Hepatocyte (in vitro differentiated cells): ENCODE measurements at regions not wholly inside any gene's neighbourhood (a gene's known extent, or its start where the extent isn't known, plus 50 kb on each side); places are given as distances from the start of the nearest gene placed in this dataset.

Experiments used
- CTCF ChIP-seq: fragments of 200-600 bp; sonication (generic); IDR thresholded peaks from 2 replicates; pipeline ENCODE4 v1.5.1; 2016; ENCODE audit warnings: antibody characterized with exemption, mild to moderate bottlenecking; ENCODE audit not compliant: poor library complexity
- EZH2 ChIP-seq: fragments of 200-600 bp; sonication (generic); IDR thresholded peaks from 2 replicates; pipeline ENCODE4 v1.6.1; 2016; ENCODE audit warnings: antibody characterized with exemption, mild to moderate bottlenecking, borderline replicate concordance
- EZH2phosphoT487 ChIP-seq: fragments of 200-600 bp; sonication (generic); IDR thresholded peaks from one replicate; pipeline ENCODE4 v1.6.1; 2018; ENCODE audit warnings: antibody characterized with exemption, mild to moderate bottlenecking, low read depth, moderate library complexity; ENCODE audit not compliant: unreplicated experiment, severe bottlenecking

- TF ChIP-seq EZH2phosphoT487 (no peak), CTCF (no peak), EZH2 (no peak)
These were observed 88.1 kb upstream of the BCL6 start for GRCh38 chr3:187833375-187833774.
